ENCODE measurements at regions not wholly inside any gene's neighbourhood (a gene's known extent, or its start where the extent isn't known, plus 50 kb on each side); places are given as distances from the start of the nearest gene placed in this dataset.
A peak's percentile ranks its signal among the peaks of the same experiment; 100 is the strongest.

DNA sequence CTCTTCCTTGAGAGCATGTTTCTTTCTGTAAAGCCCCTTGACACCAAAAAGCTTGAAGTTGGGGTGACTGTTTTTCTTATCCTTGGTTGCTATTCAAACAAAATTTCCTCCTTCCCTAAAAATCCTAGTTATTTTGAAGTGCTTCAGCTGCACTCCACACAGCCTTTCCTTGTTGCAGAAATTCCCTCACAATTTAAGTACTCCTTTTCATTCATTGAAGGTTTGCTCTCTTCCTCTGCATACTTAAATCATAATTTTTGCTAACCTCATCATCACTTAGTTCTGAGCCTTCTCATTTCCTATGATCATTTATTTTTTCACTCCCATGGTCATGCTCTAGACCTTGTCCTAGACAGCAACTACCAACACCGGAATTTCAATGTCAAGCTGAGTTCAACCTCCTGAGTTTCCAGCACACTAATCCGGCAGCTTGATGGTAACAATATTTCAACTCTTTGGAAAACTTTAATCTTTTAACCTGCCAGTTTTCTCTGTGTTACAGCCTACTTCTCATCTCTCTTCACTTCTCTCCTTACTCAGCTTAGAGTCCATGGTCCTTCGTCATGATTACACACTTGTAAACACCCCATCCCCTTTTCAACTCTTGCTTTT is 78.7 kb upstream of the ACTBL2 start:
- TF ChIP-seq, protein P1, sequence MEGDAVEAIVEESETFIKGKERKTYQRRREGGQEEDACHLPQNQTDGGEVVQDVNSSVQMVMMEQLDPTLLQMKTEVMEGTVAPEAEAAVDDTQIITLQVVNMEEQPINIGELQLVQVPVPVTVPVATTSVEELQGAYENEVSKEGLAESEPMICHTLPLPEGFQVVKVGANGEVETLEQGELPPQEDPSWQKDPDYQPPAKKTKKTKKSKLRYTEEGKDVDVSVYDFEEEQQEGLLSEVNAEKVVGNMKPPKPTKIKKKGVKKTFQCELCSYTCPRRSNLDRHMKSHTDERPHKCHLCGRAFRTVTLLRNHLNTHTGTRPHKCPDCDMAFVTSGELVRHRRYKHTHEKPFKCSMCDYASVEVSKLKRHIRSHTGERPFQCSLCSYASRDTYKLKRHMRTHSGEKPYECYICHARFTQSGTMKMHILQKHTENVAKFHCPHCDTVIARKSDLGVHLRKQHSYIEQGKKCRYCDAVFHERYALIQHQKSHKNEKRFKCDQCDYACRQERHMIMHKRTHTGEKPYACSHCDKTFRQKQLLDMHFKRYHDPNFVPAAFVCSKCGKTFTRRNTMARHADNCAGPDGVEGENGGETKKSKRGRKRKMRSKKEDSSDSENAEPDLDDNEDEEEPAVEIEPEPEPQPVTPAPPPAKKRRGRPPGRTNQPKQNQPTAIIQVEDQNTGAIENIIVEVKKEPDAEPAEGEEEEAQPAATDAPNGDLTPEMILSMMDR (conservative IDR thresholded peaks at IDR 0.05): no peak
- no peaks in the 10 kb centered on the region for H3K36me3 Mint-ChIP-seq (ENCODE audit: low read depth)

DNA sequence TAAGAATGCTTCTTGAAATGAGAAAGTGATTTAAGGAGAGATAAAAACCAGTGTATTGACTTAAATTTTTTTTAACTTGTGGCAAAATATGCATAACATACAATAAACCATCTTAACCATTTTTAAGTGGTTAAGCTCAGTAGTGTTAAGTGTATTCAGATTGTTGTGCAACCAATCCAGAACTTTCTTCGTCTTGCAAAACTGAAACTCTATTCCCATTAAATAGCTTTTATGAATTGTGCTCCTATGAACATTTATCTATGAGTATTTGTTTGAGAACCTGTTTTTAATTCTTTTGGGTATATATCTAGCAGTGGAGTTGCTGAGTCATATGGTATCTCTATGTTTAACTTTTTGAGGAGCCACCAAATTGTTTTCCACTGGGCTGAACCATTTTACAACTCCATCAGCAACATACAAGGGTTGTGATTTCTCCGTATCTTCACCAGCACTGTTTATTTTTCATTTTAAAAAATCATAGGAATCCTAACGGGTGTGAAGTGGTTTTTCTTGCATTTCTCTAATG is 76.6 kb upstream of the ACTBL2 start:
- peaks cover 21% of the 10 kb centered on the region for H3K4me1 Mint-ChIP-seq
- TF ChIP-seq, protein P1 (conservative IDR thresholded peaks at IDR 0.05): no peak
- H3K36me3 Mint-ChIP-seq (ENCODE audit: low read depth): no peaks in the 10 kb centered on the region
- no peak overlapping the region for H3K27ac Mint-ChIP-seq (ENCODE audit: unreplicated experiment)
- peaks cover 2% of the 10 kb centered on the region for H3K9me3 Mint-ChIP-seq
- no peak overlapping the region for H3K4me3 Mint-ChIP-seq
- H3K27me3 Mint-ChIP-seq (ENCODE audit: low read depth): no peaks in the 10 kb centered on the region
- no peak for DNase-seq (ENCODE audit: low read depth, low spot score)

More for the DNA sequence above, 78.7 kb upstream of the ACTBL2 start:
- H3K27me3 Mint-ChIP-seq (ENCODE audit: low read depth): no peaks in the 10 kb centered on the region
- H3K4me3 Mint-ChIP-seq: no peak overlapping the region
- H3K27ac Mint-ChIP-seq (ENCODE audit: unreplicated experiment): no peak overlapping the region
- H3K9me3 Mint-ChIP-seq: no peaks in the 10 kb centered on the region
- DNase-seq (ENCODE audit: low read depth, low spot score): no peak
- peaks cover 18% of the 10 kb centered on the region for H3K4me1 Mint-ChIP-seq

DNA sequence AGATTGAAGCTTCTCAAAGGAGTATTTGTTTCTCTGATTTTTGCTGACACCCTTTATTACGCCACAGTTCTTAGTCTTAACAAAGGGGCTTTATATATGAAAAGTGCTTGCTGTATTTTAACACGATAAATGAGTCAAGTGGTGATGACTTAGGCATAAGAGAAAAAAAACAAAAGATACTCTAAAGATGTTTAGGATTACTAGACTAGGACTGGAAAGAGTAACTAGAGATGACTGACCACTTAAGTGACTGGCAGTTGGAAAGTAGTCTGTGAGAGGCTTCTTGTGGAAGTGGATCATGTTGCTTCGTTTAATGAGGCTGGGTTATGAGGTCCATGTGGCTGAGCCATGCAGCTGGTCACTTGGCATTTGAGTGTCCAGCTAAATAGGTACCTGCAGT is 69.4 kb upstream of the ACTBL2 start:
- H3K36me3 Mint-ChIP-seq (ENCODE audit: low read depth): peaks cover 2% of the 10 kb centered on the region
- H3K9me3 Mint-ChIP-seq: peaks cover 10% of the 10 kb centered on the region
- H3K27me3 Mint-ChIP-seq (ENCODE audit: low read depth): no peaks in the 10 kb centered on the region
- H3K4me1 Mint-ChIP-seq: peaks cover 22% of the 10 kb centered on the region
- no peak for DNase-seq (ENCODE audit: low read depth, low spot score)
- H3K4me3 Mint-ChIP-seq: no peak overlapping the region
- TF ChIP-seq, protein P1 (conservative IDR thresholded peaks at IDR 0.05): no peak
- H3K27ac Mint-ChIP-seq (ENCODE audit: unreplicated experiment): peak overlapping the region; percentile 92

DNA sequence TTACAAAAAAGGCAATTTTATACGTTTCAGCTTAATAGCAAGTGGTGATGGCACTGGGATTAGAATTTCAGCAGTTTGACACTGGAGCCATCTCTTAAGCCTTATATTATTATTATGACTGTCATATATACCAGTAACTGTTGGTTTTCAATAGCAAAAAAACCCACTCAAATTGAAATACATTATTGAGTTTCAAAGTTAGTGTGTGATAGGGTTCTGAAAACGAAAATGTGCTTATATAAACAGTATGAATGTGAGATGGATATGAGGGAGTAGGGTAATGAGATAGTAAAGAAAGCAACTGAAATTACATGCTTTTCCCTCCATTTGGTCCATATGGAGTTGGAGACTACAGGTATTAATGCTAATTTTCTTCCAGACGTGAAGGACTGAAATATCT is 68.6 kb upstream of the ACTBL2 start:
- Mint-ChIP-seq H3K36me3 (ENCODE audit: low read depth) (peaks cover 2% of the 10 kb centered on the region), H3K27ac (ENCODE audit: unreplicated experiment) (no peak overlapping the region)

DNA sequence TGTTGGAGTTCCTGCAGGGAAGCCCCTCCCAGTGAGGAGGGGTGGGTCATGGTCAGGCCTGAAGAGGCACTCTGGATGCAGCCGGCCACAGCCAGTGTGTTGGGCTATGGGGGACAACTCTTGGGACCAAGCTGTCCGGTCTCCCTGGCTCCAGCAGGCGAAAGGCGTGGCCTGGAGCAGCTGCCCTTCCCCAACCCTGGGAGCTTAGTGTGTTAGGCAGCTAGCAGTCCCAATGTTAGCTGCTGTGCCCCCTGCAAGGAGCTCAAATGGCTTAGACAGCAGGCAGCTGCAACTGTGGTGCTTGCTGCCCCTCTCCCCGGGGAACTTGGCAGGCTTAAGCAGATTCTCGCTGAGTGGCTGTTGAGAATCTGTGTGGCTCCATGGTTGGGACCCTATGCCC is 67.5 kb upstream of the ACTBL2 start:
- no peak overlapping the region for H3K27ac Mint-ChIP-seq (ENCODE audit: unreplicated experiment)
- peaks cover 15% of the 10 kb centered on the region for H3K4me1 Mint-ChIP-seq
- H3K36me3 Mint-ChIP-seq (ENCODE audit: low read depth): peaks cover 2% of the 10 kb centered on the region
- TF ChIP-seq, protein P1 (conservative IDR thresholded peaks at IDR 0.05): no peak
- DNase-seq (ENCODE audit: low read depth, low spot score): no peak
- H3K27me3 Mint-ChIP-seq (ENCODE audit: low read depth): no peaks in the 10 kb centered on the region
- H3K4me3 Mint-ChIP-seq: no peak overlapping the region
- peaks cover 8% of the 10 kb centered on the region for H3K9me3 Mint-ChIP-seq

More for the DNA sequence above, 68.6 kb upstream of the ACTBL2 start:
- H3K4me1 Mint-ChIP-seq: peaks cover 17% of the 10 kb centered on the region
- peaks cover 10% of the 10 kb centered on the region for H3K9me3 Mint-ChIP-seq
- H3K4me3 Mint-ChIP-seq: no peak overlapping the region
- no peaks in the 10 kb centered on the region for H3K27me3 Mint-ChIP-seq (ENCODE audit: low read depth)
- DNase-seq (ENCODE audit: low read depth, low spot score): no peak
- TF ChIP-seq, protein P1 (conservative IDR thresholded peaks at IDR 0.05): no peak
